ENCODE measurements at regions not wholly inside any gene's neighbourhood (a gene's known extent, or its start where the extent isn't known, plus 50 kb on each side); places are given as distances from the start of the nearest gene placed in this dataset.

- TF ChIP-seq CTCF (IDR thresholded peaks at IDR 0.05) (no peak), POLR2A (IDR thresholded peaks at IDR 0.05) (no peak)
These were observed 1365.3 kb upstream of the WWC1 start for GRCh38 chr5:166926138-166926537.
